Retinal pigment epithelial cell (primary cell): ENCODE measurements at regions not wholly inside any gene's neighbourhood (a gene's known extent, or its start where the extent isn't known, plus 50 kb on each side); places are given as distances from the start of the nearest gene placed in this dataset.
"Not testable (repeated sequence)": the region's sequence is repeated elsewhere in the genome, so short reads cannot be mapped to it uniquely, and the experiment has no call there.

Source experiments
- DNase-seq: peaks from one replicate; pipeline ENCODE4 v3.0.0-alpha.2; 2010; ENCODE audit warnings: low read depth
- H3K4me3 ChIP-seq: 2 replicates; pipeline ENCODE4 v1.5.1; 2011; ENCODE audit warnings: mild to moderate bottlenecking, low read length, control low read depth, moderate library complexity
- TF ChIP-seq, protein P1 (sequence below): conservative IDR thresholded peaks from 2 replicates; pipeline ENCODE4 v1.5.1; 2011; ENCODE audit warnings: low read depth, low read length, control low read depth, inconsistent platforms

DNA sequence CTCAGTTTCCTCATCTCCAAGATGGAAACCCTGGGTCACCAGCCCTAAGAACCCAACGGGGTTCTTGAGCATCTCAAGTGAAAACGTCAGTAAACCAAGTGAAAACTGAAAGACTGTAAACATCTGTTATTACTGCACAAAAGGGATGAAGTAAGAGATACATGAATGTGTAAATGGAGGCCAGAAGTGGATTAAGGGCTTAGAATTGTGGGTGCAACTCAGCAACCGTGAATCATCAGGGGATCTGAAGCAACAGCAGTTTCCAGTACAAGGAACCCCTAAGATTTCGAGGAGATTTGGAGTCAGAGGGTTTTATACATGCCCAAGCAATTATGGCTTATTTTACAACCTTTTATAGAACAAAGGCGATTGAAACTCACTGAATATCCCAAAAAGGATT lies 95.7 kb upstream of the SVIL start:
- TF ChIP-seq, protein P1, sequence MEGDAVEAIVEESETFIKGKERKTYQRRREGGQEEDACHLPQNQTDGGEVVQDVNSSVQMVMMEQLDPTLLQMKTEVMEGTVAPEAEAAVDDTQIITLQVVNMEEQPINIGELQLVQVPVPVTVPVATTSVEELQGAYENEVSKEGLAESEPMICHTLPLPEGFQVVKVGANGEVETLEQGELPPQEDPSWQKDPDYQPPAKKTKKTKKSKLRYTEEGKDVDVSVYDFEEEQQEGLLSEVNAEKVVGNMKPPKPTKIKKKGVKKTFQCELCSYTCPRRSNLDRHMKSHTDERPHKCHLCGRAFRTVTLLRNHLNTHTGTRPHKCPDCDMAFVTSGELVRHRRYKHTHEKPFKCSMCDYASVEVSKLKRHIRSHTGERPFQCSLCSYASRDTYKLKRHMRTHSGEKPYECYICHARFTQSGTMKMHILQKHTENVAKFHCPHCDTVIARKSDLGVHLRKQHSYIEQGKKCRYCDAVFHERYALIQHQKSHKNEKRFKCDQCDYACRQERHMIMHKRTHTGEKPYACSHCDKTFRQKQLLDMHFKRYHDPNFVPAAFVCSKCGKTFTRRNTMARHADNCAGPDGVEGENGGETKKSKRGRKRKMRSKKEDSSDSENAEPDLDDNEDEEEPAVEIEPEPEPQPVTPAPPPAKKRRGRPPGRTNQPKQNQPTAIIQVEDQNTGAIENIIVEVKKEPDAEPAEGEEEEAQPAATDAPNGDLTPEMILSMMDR: no peak
- no peak overlapping the region for H3K4me3 ChIP-seq
- DNase-seq: no peak

DNA sequence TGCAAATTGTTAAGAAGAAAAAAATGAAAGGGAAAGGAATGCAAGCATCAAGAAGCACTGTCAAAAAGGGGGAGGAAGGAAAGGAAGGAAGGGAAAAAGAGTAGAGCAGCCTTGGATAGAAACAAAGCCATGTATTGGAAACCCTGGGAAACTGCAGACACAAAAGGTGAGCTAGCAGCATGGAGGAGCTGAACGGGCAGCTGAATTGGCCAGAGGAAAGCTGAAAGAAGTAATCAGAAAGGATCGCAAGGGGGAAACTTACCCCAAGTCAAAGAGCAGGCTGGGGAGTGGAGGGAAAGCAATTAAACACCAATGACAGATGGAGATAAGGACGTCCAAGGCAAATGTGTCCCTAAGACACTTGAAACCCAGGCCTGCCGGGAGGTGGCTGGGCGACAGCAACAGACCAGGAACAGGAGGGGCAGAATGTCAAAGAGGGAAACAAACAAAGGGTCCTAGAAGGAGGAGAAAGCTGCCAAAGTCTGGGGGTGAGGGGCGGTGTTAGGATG lies 93.8 kb upstream of the SVIL start:
- TF ChIP-seq, protein P1: no peak
- no peak for DNase-seq
- H3K4me3 ChIP-seq: no peak overlapping the region

DNA sequence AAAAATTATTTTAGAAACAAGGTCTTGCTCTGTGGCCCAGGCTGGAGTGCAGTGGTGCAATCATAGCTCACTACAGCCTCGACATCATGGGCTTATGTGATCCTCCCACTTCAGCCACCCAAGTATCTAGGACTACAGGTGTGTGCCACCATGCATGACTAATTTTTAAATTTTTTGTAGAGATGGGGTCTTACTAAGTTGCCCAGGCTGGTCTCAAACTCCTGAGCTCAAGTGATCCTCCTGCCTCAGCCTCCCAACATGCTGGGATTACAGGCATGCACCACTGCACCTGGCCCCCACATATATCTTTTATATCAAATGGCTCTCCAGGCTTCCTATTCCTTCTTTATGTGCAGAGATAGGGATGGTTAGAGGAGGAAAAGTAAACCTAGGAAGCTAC lies 91.2 kb upstream of the SVIL start:
- not testable (repeated sequence) for H3K4me3 ChIP-seq, DNase-seq

DNA sequence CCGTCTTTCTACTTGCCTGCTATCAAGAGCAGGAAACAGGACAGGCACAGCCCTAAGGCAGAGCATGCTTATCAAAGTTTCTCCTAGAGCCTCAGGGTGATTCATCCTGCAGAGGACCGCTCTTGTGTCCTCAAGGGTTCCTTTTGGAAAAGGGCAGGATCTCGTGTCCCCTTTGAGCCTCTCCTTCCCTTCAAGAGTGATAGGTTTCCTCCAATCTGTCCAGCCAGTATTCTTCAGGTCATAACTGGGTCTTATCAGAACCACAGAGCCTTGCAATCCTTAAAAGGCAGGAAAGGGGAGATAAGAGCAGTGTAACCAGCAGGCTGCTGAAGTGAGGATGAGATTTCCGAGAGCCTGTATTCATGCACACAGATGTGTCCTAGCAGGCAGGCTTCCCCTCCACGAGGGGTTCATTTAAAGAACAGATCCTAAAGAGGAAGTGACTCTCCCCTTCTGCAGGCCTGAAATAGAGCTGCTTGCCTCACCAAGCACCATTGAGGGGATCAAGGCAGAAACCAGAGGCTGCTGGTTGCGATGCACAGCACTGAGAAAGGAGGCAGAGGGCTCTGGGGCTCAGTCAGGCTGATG lies 90.5 kb upstream of the SVIL start:
- TF ChIP-seq, protein P1: no peak
- no peak for DNase-seq
- no peak overlapping the region for H3K4me3 ChIP-seq

DNA sequence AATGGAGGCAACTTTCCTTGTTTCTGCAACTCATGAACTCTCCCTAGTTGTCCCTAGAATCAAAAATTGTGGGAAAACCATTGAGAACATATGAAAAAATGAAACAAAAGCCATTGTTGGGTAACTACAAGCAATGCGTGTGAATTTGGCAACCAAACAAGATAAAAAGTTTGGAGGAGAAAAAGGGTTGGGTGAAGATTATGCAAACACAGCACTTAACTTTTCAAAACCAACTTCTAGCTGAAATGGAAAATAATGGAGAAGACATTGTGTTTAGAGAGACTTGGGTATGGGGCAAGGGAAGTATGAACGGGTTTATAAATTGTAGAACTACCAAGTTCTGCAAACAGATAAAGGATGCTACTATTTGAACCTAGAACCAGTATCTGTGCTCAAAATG lies 89.0 kb upstream of the SVIL start:
- DNase-seq: no peak
- H3K4me3 ChIP-seq: no peak overlapping the region
- TF ChIP-seq, protein P1: no peak

DNA sequence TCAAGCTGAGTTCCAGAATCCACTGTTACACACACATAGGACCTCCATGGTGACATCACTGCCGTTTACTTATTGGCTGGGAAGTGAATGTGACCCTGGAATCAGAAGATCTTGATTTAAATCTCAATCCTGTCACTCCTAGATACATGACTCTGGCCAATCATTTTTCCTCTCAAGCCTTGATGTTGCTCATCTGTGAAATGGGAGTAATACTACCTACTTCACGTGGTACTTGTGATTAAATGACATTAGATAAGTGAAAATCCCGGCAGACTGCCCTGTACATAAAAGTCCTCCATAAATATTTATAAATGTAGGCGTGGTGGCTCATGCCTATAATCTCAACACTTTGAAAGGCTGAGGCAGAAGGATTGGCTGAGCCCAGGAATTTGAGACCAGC lies 88.0 kb upstream of the SVIL start:
- no peak for DNase-seq
- TF ChIP-seq, protein P1: no peak
- H3K4me3 ChIP-seq: no peak overlapping the region

DNA sequence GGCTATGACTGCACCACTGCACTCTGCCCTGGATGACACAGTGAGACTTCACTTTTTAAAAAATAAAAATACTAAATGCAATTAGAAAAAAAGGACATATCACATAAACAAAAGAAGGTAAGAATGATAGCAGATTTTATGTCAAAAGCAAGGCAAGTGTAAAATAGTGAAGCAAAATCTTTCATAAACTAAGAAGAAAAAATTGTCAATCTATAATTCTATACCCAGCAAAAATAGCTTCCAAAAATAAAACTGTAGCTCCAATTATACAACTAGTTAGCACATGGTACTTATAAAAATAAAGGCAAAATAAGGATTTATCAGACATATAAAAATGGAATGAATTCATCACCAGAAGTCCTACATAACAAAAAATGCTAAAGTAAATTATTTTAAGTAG lies 85.4 kb upstream of the SVIL start:
- no peak for DNase-seq
- TF ChIP-seq, protein P1: no peak
- H3K4me3 ChIP-seq: no peak overlapping the region
